Hepatocyte (in vitro differentiated cells): ENCODE measurements at regions not wholly inside any gene's neighbourhood (a gene's known extent, or its start where the extent isn't known, plus 50 kb on each side); places are given as distances from the start of the nearest gene placed in this dataset.

Experiments
- EZH2 ChIP-seq: fragments of 200-600 bp; sonication (generic); IDR thresholded peaks from 2 replicates; pipeline ENCODE4 v1.6.1; 2016; ENCODE audit warnings: antibody characterized with exemption, mild to moderate bottlenecking, borderline replicate concordance
- EZH2phosphoT487 ChIP-seq: fragments of 200-600 bp; sonication (generic); IDR thresholded peaks from one replicate; pipeline ENCODE4 v1.6.1; 2018; ENCODE audit warnings: antibody characterized with exemption, mild to moderate bottlenecking, low read depth, moderate library complexity; ENCODE audit not compliant: unreplicated experiment, severe bottlenecking
- TF ChIP-seq, protein P1 (sequence below): fragments of 200-600 bp; sonication (generic); IDR thresholded peaks from 2 replicates; pipeline ENCODE4 v1.5.1; 2016; ENCODE audit warnings: antibody characterized with exemption, mild to moderate bottlenecking; ENCODE audit not compliant: poor library complexity

DNA sequence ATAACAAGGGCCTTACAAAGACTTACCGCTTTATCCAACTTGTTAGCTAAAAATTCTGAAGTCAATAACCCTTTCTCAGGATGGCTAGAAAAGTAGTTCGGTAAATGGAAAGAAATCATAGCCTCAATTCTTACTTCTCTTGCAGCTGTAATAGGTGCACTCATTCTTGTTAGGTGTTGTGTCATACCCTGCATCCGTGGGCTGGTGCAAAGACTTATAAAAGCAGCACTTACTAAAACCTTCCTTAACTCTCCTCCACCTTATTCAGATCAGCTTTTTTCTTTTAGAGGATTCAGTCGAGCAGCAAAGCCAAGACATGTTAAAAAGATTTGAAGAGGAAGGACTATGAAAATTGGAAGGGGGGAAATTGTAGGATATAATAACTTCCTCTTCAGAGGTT is 238.2 kb upstream of the DIO3 start:
- no peak for TF ChIP-seq EZH2
- TF ChIP-seq, protein P1, sequence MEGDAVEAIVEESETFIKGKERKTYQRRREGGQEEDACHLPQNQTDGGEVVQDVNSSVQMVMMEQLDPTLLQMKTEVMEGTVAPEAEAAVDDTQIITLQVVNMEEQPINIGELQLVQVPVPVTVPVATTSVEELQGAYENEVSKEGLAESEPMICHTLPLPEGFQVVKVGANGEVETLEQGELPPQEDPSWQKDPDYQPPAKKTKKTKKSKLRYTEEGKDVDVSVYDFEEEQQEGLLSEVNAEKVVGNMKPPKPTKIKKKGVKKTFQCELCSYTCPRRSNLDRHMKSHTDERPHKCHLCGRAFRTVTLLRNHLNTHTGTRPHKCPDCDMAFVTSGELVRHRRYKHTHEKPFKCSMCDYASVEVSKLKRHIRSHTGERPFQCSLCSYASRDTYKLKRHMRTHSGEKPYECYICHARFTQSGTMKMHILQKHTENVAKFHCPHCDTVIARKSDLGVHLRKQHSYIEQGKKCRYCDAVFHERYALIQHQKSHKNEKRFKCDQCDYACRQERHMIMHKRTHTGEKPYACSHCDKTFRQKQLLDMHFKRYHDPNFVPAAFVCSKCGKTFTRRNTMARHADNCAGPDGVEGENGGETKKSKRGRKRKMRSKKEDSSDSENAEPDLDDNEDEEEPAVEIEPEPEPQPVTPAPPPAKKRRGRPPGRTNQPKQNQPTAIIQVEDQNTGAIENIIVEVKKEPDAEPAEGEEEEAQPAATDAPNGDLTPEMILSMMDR, result no peak
- no peak for TF ChIP-seq EZH2phosphoT487
